ENCODE measurements at regions not wholly inside any gene's neighbourhood (a gene's known extent, or its start where the extent isn't known, plus 50 kb on each side); places are given as distances from the start of the nearest gene placed in this dataset.

DNA sequence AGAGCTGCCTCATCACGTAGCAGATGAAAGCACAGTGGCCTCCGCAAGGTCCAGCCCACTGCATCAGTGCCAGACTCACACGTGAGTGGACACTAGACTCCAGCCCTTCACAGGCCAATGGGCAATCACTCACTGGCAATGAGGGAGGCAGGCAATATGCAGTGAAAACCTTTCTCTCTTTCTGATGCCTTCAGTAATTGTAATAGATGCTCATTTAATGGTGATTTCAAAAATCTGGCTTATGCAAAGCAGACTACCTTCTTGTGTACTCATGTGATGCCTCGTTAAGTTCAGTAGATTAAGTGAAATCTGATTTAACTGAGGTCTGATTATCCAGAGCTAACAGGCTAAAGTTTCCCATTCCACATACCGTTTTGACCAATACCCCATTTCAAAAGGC is 546.9 kb downstream of the MIAT start:
- H3K4me1 ChIP-seq, result no peaks in the 10 kb centered on the region
- no peak for DNase-seq
- intact Hi-C loops (cut with DNase I; ENCODE audit: low total_unique reads), result loop anchor here (10.0 kb wide), 1 partner anchor 89 kb away; no protein-coding TSS in a partner anchor
- no peaks in the 10 kb centered on the region for H3K36me3 ChIP-seq
- no peak overlapping the region for H3K27ac ChIP-seq
- H3K9me3 ChIP-seq, result no peaks in the 10 kb centered on the region
- in situ Hi-C loops (cut with MboI; ENCODE audit: low sequenced_read_pairs in 4 of 4), result no loop called here
- no peak overlapping the region for H3K4me3 ChIP-seq
- ATAC-seq, result no peak
- TF ChIP-seq, protein P1, sequence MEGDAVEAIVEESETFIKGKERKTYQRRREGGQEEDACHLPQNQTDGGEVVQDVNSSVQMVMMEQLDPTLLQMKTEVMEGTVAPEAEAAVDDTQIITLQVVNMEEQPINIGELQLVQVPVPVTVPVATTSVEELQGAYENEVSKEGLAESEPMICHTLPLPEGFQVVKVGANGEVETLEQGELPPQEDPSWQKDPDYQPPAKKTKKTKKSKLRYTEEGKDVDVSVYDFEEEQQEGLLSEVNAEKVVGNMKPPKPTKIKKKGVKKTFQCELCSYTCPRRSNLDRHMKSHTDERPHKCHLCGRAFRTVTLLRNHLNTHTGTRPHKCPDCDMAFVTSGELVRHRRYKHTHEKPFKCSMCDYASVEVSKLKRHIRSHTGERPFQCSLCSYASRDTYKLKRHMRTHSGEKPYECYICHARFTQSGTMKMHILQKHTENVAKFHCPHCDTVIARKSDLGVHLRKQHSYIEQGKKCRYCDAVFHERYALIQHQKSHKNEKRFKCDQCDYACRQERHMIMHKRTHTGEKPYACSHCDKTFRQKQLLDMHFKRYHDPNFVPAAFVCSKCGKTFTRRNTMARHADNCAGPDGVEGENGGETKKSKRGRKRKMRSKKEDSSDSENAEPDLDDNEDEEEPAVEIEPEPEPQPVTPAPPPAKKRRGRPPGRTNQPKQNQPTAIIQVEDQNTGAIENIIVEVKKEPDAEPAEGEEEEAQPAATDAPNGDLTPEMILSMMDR (IDR thresholded peaks at IDR 0.05 in 4 of 5, conservative IDR thresholded peaks at IDR 0.05 in 1 of 5), result no peak
- TF ChIP-seq POLR2A (IDR thresholded peaks at IDR 0.05), result no peak
- peaks cover 8 to 21% (median 19%) of the 10 kb centered on the region in 3 donors for H3K27me3 ChIP-seq

DNA sequence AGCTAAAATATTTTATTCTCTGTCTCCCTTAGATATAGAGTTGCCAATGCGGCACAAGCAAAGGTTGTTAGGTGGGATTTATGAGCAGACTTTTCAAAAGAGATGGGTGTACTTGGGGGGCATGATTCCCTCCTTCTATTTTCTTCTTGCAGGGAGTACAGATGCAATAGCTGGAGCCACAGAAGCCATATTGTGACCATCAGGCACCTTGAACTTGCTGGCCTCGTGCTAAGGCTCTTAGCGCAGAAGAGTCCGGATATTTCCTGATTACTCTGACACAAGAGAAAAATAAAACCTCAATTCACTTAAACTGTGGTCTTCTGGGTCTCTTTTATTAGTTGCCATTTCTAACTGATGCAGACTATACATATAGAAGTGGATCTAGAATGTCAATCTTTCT is 547.4 kb downstream of the MIAT start:
- Histone ChIP-seq H3K27ac (no peak overlapping the region), H3K4me1 (no peaks in the 10 kb centered on the region), H3K4me3 (no peak overlapping the region), H3K27me3 (peaks cover 8 to 21% (median 19%) of the 10 kb centered on the region in 3 donors), H3K9me3 (no peaks in the 10 kb centered on the region), H3K36me3 (no peaks in the 10 kb centered on the region)
- in situ Hi-C loops (cut with MboI; ENCODE audit: low sequenced_read_pairs in 4 of 4), result no loop called here
- TF ChIP-seq, protein P1 (IDR thresholded peaks at IDR 0.05 in 4 of 5, conservative IDR thresholded peaks at IDR 0.05 in 1 of 5), result no peak
- TF ChIP-seq POLR2A (IDR thresholded peaks at IDR 0.05), result no peak
- ATAC-seq (no peak), DNase-seq (no peak)
- intact Hi-C loops (cut with DNase I; ENCODE audit: low total_unique reads), result loop anchor here (10.0 kb wide), 1 partner anchor 90 kb away; no protein-coding TSS in a partner anchor

DNA sequence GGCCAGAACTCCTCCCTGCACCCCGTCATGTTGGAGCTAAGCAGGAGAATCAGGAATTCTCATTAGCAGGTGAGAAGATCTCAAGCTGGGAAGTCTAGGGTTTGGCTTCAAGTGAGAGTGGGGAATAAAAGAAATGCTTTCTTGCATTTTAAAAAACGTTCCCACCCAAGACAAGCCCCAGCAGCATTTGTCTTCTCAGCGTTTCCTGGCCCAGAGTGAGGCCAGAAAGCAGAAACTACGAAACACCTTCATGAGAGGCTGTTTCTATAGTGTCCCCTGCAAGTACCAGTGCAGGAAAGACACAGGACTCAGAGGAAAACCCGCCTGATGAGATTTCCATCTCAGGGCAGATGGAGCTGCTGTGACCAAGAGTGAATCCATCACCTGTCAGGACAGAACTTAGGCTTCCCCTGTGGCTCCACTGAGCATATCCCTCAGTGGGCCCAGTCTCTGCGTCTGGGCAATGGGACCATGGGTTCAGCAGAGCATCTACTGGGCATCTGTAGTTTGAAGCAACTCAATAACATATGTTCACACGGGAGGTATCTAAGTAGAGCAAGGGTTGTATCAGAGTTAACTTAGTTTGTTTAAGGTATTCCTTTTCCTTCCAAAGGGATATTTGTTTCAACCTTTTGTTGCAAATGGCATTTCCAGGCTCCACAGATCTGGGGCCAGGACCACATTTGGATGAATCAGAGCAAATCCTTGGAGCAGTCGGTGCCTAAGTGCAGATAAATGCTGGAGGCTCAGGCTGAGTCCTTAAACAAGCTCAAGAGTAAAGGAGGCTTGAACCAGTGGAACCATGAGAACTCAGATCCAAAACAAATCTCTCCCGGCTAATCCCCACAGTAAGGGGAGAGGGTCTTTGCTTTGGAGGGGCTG is 548.3 kb downstream of the MIAT start:
- in situ Hi-C loops (cut with MboI; ENCODE audit: low sequenced_read_pairs in 4 of 4), result no loop called here
- peaks cover 8 to 19% (median 17%) of the 10 kb centered on the region in 3 donors for H3K27me3 ChIP-seq
- H3K9me3 ChIP-seq, result no peaks in the 10 kb centered on the region
- H3K4me1 ChIP-seq, result no peaks in the 10 kb centered on the region
- ATAC-seq (no peak), DNase-seq (no peak)
- H3K27ac ChIP-seq, result no peak overlapping the region
- H3K4me3 ChIP-seq, result no peak overlapping the region
- H3K36me3 ChIP-seq, result no peaks in the 10 kb centered on the region
- TF ChIP-seq POLR2A (IDR thresholded peaks at IDR 0.05), result no peak
- TF ChIP-seq, protein P1 (IDR thresholded peaks at IDR 0.05 in 4 of 5, conservative IDR thresholded peaks at IDR 0.05 in 1 of 5), result no peak
- intact Hi-C loops (cut with DNase I; ENCODE audit: low total_unique reads), result loop anchor here (10.0 kb wide), 1 partner anchor 91 kb away; no protein-coding TSS in a partner anchor

DNA sequence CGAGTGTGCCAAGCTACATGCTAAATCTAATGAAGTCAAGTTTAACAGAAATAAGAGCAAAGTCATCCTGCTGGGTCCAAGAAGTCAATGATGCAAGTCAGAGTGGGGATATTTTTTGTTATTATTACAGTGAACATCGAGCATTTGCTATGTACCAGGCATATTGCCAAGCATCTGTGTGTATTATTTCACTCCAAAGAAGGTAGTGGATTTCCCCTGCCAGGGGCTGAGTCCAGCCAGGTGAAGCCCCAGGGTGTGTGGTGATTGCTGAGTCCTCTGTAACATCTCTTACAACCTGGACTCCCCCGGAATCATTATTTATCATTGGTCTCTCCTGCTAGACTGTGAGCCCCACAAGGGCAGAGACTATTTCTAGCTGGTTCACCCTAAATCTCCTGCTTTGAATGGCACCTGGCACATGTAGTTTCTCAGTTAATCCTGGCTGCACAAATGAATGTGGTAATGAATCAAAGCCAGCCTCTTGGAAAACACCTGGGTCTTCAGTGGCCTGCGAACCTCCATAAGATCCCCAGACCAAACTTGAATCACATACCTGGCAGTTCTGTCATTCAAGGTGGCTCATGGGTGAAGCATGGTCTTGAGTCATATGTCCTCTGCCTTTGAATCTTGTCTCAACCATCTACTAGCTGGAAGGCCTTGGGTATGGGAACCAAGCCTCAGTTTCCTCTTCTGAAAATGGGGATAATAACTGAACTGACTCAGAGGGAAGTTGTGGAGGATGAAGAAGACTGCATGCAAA is 549.2 kb downstream of the MIAT start:
- H3K27ac ChIP-seq, result no peak overlapping the region

More for the DNA sequence above, 549.2 kb downstream of the MIAT start:
- Histone ChIP-seq H3K27me3 (peaks cover 8 to 16% (median 12%) of the 10 kb centered on the region in 3 donors), H3K4me3 (no peak overlapping the region), H3K36me3 (no peaks in the 10 kb centered on the region), H3K4me1 (no peaks in the 10 kb centered on the region), H3K9me3 (no peaks in the 10 kb centered on the region)
- in situ Hi-C loops (cut with MboI; ENCODE audit: low sequenced_read_pairs in 4 of 4), result no loop called here
- DNase-seq (no peak), ATAC-seq (no peak)
- intact Hi-C loops (cut with DNase I; ENCODE audit: low total_unique reads), result loop anchor here (10.0 kb wide), 1 partner anchor 92 kb away; no protein-coding TSS in a partner anchor
- TF ChIP-seq, protein P1 (IDR thresholded peaks at IDR 0.05 in 4 of 5, conservative IDR thresholded peaks at IDR 0.05 in 1 of 5), result no peak
- no peak for TF ChIP-seq POLR2A (IDR thresholded peaks at IDR 0.05)

All from gastrocnemius medialis (tissue), 4 donors.